Astrocyte of the spinal cord (primary cell): ENCODE measurements at regions not wholly inside any gene's neighbourhood (a gene's known extent, or its start where the extent isn't known, plus 50 kb on each side); places are given as distances from the start of the nearest gene placed in this dataset.

Source experiments
- DNase-seq: peaks from one replicate; pipeline ENCODE4 v3.0.0; 2011; ENCODE audit warnings: low read depth, low spot score
- H3K4me3 ChIP-seq: 2 replicates; pipeline ENCODE4 v1.5.1; 2011; ENCODE audit warnings: low read depth, mild to moderate bottlenecking, low read length, moderate library complexity
- CTCF ChIP-seq: IDR thresholded peaks from 2 replicates; pipeline ENCODE4 v1.5.1; 2012; ENCODE audit warnings: low read depth, mild to moderate bottlenecking, low read length, inconsistent platforms
- in situ Hi-C: cut with HindIII; loops from 2 replicates; pipeline ENCODE4 v1.10.0; 2017; ENCODE audit warnings: low sequenced_read_pairs

DNA sequence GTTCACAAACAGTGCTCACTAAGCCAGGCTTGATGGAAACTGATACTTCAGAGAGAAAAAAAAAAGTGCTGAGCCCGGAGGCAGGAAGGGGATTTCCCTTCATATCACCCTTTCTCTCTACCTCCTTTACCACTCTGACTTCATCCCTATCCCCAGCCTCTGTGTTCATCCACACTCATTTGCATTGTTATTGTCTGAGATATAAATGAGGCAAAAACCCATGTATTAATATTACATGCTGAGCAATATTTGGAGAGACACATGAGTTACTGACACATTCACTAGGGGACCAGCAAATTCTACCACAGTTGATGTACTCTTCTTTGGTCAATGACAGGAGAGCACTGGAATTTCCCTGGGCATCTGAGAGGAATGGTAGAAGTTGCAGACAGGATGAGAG is 175.8 kb downstream of the TNFSF18 start:
- no peak for TF ChIP-seq CTCF
- DNase-seq, result no peak

GRCh38 chr1:172875892-172876291 is 174.8 kb downstream of the TNFSF18 start:
- no peak for DNase-seq
- H3K4me3 ChIP-seq, result no peak overlapping the region
- no peak for TF ChIP-seq CTCF
- in situ Hi-C loops, result no loop called here

More for the DNA sequence above, 175.8 kb downstream of the TNFSF18 start:
- no peak overlapping the region for H3K4me3 ChIP-seq
- in situ Hi-C loops, result no loop called here

- DNase-seq, result no peak
- no peak for TF ChIP-seq CTCF
- in situ Hi-C loops, result no loop called here
- H3K4me3 ChIP-seq, result no peak overlapping the region
Observed at GRCh38 chr1:172882385-172882784, 168.4 kb downstream of the TNFSF18 start.

- TF ChIP-seq CTCF, result no peak
- in situ Hi-C loops, result no loop called here
- no peak overlapping the region for H3K4me3 ChIP-seq
- no peak for DNase-seq
Observed at GRCh38 chr1:172882791-172883386, 167.9 kb downstream of the TNFSF18 start.

GRCh38 chr1:172883387-172883791 is 167.4 kb downstream of the TNFSF18 start:
- no peak for DNase-seq
- in situ Hi-C loops, result no loop called here
- no peak overlapping the region for H3K4me3 ChIP-seq
- TF ChIP-seq CTCF, result no peak

- in situ Hi-C loops, result no loop called here
- H3K4me3 ChIP-seq, result no peak overlapping the region
- TF ChIP-seq CTCF, result no peak
- peak; percentile 52 for DNase-seq
Observed at GRCh38 chr1:172883844-172884243, 166.9 kb downstream of the TNFSF18 start.
